Renal cortical epithelial cell (primary cell): ENCODE measurements at regions not wholly inside any gene's neighbourhood (a gene's known extent, or its start where the extent isn't known, plus 50 kb on each side); places are given as distances from the start of the nearest gene placed in this dataset.

Experiments used
- DNase-seq: peaks from one replicate; pipeline ENCODE4 v3.0.0-alpha.2; 2011; ENCODE audit warnings: low read depth

DNA sequence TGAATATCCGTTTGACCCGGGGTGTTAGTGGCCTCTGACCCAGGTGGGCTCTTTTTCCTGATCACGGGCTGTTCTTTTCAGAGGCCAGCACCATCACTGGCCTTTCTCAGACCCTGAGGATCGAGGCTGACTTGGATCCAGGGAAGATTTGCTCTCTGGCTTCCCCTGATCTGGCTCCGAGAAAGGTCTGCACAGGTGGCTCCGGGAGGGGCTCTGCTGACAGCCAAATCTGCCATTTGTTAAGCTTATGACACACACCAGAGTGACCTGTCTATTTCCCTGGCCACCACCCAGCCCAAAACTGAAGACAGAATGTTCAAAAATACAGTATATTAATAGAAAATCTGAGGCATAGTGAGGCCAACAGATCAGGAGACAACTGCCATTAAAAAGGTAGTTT is 221.8 kb upstream of the TNRC6C start:
- DNase-seq: no peak

GRCh38 chr17:77737442-77738265 is 220.8 kb upstream of the TNRC6C start:
- no peak for DNase-seq

DNA sequence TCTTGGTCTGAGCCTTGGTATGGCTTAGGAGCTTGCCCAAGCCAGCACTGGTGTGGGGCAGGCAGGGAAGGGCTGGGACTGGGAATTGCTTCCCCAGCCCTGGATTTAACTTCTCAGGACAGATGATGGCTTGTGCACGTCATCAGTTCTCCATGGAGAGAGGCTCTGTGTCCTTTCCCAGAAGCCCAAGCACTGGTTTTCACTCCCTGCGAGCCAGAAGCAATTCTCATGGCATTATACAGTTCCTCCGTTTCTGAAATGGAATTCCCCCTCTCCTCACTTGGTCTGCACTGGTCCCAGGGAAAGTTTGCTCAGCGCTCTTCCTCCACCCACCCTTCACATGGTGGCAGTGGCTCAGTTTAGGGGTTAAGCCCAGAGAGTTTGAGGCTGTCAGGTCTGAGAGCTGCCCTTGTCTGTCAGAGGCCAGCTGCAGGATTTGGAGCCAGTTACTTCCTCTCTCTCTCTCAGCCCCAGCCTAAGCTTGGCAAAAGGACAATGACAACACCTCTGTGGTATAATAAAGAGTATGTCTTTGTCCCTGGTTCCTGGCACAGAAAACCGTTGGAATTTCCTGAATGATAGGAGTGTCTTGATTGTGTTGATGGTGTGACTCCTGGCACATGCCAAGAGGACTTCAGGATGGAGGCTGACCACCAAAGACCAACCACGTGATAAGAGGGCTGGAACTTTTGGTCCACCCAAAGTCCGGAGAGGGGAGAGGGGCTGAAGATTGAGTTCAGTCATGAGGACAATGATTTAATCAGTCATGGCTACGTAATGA is 219.6 kb upstream of the TNRC6C start:
- DNase-seq: no peak

GRCh38 chr17:77740481-77740880 is 218.0 kb upstream of the TNRC6C start:
- no peak for DNase-seq

DNA sequence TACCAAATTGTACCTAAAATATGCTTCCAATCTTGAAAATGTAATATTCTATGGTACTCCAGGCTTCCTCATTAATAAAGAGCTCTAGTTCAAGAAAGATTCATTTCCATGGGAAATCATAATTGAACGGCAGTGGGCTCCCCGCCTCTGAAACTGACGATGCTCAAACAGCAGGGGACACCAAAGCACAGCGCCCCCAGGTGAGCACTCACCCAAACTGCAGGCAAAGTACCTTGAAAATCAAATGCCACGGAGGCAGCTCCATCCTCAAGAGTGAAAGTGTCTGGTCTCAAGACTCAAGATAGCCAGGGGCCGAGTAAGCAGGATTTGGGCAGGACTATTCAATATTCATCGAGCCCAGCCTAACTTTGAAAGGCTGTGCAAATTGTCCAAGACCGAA is 217.4 kb upstream of the TNRC6C start:
- DNase-seq: no peak

DNA sequence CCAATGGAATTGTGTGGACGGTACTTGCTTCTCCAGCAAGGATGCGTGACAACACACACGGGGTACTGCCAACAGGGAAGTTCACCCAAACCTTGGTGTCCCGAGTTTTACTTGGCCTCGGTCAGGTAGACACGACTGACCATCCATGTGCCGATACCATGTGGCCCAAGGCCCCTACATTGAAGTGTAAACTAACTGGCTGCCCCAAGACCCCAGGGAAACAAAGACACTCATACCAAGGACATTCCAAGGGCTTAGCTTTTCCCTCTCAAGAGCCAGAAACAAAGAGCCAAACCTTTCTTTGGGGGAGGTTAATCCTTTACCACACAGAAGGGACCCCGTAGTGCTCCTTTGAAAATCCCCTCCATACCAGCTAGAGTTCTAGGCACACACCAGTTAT is 215.9 kb upstream of the TNRC6C start:
- DNase-seq: no peak

- no peak for DNase-seq
Observed at GRCh38 chr17:77744066-77744988, 214.2 kb upstream of the TNRC6C start.

DNA sequence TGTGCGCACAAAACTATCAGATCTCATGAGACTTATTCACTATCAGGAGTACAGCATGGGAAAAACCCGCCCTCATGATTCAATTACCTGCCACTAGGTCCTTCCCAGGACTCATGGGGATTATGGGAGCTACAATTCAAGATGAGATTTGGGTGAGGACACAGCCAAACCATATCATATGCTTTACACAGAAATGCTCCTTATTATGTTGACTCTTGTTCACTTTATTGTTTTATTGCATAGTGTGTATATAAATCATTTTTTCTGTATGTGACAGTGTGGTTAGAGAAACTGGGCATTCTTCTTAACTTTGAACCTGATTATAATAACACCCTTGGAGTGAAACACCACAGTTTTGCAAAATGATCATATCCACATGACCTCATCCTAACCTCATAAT is 212.8 kb upstream of the TNRC6C start:
- no peak for DNase-seq

GRCh38 chr17:77746393-77746792 is 212.1 kb upstream of the TNRC6C start:
- DNase-seq: no peak

DNA sequence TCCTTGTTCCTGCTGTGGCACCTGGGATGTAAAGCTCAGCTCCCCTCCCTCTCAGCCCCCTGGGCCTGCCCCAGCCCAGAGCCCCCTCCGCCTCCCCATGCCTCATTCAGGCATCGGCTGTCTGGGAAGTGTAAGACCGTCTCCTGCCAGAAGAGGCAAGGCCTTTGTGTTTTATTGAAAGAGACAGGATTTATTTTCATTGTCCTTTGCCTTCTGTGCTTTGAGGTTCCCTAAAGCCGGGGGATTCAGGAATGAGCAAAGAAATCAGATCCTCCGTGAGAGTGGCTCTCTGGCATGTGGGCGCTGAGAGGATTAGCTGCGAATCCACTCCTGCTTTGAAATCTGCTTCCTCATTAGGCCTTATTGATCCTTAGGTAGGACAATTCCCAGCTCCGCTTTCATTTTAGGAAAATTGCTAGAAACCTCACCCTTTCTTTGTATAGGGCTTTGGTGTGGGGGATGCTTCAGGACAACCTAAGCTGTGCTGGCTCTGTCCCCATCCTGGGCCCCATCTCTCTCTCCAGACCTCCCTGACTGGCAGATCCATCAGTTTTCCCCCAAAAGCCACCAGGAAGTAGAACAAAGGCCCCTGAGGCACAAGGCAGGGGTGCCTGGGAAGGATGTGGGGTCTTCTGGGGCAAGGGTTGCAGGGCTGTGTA is 211.5 kb upstream of the TNRC6C start:
- no peak for DNase-seq

- DNase-seq: no peak
Observed at GRCh38 chr17:77748436-77748835, 210.1 kb upstream of the TNRC6C start.

DNA sequence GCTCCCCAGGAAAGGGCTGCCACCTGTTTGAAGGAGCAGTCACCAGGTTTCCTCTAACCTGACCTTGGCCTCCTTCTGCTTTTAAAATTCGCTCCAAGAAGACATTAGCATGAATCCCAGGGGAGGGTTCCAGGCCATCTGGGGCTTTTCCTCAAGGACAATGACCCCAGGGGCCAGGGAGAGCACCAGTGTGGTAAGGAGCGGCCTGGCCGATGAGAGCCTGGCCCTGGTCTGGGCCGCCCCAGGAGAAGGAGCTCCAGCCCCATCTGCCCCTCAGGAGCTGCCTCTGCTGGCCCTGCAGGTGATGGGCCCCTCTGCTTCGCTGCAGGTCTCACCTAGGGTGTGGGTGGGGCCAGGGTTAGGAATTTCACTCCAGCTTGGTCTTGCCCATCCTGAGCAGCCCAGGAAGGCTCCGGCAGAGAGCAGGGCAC is 209.2 kb upstream of the TNRC6C start:
- DNase-seq: no peak

DNA sequence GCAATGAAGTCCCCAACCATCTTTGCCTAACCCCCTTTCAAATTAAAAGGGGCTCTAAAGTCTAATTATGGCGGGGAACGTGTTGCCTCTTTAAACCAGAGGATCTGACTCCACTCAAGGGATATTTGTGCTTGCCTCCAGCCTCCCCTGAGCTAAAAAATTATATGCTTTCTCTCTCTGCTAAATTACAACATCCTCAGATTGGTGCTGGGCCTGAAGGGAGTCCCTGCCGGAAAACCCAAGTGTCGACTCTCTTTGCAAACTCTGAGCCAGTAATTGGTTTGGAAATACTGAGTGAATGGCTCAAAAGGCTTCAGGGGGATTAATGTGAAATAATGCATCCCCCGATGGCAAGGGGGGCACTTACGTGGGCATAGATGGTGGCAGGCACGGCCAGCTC is 208.5 kb upstream of the TNRC6C start:
- no peak for DNase-seq

- DNase-seq: no peak
Observed at GRCh38 chr17:77750427-77751043, 208.0 kb upstream of the TNRC6C start.

GRCh38 chr17:77753246-77753645 is 205.3 kb upstream of the TNRC6C start:
- DNase-seq: no peak

- DNase-seq: no peak
Observed at GRCh38 chr17:77753691-77754245, 204.7 kb upstream of the TNRC6C start.

DNA sequence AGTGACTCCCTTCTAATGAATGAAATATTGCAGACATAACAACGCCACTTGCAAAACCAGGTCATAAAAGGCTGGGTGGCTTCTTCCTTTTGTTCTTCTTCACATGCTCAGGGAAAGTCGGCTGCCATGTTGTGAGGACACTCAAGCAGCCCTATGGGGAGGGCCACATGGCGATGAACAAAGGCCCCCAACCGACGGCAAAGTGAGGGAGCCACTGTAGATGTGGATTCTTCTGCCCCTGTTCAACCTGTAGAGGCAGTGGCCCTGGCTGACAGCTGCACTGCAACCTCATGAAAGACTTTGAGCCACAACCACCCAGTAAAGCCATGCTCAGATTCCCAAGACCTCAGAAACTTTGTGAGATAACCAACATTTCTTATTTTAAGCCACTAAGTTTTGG is 203.5 kb upstream of the TNRC6C start:
- DNase-seq: no peak

DNA sequence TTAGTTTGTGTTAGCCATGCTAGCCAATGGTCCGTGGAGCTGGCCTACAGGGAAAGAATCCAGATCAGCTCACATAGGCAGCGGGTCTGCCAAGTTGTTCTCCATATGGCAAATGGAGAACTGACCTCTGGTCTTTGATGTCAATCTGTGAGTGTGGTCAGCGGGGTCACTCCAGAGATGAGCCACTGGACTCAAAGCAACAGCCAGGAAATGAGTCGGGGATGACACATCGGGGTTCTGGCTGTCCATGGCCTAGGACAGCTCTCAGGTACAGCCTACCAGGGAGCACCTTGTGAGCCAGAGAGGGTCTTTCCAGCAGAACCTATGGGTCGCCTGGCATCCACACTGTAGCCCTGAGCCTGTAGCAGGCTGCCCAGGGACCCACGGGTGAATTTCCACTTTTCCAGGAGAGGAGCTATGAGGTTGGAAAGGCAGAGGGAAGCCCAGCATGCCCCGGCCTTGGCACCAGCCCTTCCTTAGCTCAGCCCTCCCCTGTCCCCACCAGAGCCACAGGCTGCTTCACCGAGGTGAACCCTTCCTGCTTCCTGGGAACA is 203.0 kb upstream of the TNRC6C start:
- no peak for DNase-seq

DNA sequence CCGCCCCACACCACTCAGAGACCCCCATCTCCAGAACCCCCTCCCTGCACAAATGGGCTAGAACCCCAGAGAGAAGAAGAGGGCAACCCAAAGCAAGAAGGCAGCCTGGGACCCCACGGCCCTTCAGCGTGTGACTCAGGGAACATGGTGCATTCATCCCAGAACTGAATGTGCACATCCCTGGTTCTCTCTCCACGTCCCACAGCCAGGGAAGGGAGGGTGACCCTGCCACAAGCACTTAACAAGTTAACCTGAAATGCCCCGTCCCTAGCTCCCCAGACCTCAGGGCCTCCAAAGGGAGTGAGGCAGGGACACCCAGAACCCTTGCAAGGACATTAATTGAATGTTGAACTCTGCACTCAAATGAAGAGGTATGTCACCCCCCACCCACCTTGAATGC is 202.5 kb upstream of the TNRC6C start:
- no peak for DNase-seq

DNA sequence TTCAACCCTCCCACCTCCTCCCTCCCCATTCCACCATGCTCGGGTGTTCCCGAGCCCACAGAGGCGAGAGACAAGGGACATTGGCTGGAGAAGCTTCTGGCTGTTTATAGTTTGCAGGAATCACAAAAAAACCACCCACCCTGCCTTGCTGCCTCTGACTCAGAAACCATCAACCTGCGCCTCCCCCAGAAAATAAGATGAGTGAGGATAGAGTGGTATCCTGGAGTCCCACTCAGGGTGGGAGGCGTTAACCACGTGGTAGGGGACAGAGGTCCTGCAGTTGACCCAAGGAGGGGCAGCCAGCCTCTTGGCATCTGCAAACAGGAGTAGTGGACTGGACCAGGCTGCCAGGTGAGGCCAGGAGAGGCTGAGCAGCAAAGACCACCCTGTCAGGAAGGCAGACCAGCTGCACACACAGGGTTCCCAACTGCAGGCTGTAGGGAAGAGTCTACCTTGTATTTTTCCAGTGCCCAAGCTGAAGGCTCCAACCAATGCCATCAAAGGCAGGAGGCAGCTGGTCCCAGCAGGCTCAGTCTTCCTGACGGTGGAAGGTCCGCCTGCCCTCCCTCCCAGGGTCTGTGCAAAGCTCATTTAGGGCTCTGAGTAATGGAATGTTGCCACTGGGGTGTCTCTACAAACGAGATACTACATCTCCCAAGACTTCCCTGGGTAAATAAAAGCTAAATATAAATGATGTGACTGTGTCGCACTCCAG is 201.5 kb upstream of the TNRC6C start:
- DNase-seq: no peak
